ENCODE measurements at regions not wholly inside any gene's neighbourhood (a gene's known extent, or its start where the extent isn't known, plus 50 kb on each side); places are given as distances from the start of the nearest gene placed in this dataset.
A peak's percentile ranks its signal among the peaks of the same experiment; 100 is the strongest.

DNA sequence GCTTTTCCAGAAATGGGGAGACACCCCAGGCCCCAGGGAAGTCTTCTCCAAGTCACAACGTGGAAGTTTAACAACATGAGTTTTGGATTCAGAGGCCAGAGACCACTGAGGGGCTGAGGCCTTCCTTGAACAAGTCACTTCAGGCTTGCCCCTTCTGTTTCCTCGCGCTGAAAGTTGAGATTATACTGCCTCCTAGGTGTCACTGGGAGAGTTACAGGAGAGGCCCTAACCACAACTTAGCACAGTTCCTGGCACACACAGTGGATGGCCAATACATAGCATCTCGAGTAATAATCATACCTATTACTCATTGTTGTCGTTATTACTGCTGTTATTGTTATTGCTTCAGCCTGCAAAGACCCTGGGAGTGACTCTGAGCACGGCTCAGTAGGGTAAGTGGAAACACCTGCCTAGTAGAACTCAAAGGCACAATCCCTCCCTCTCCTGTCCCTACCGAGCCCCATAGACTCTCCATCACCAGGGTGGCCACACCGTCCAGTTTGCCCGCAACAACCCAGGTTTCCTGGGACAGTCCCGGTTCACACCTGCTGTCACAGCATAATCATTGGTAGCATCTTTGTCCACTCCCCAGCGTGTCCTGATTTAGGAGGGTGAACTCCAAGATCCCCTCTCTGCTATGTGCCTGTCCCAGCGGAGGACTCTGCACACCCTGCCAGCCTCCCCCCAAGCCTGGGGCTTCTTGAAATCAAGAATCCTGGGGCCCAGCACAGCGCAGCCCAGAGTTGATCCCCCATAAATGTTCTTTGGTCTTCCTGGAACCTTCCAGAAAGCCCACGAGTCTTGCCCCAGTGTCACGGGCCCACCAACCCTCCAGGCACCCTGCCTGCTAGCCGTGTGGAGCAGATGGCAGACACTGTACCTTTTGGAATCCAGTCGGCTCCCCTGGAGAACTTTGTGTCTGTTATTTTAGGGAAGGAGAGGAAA is 85.0 kb downstream of the SYNE3 start:
- TF ChIP-seq, protein P1, sequence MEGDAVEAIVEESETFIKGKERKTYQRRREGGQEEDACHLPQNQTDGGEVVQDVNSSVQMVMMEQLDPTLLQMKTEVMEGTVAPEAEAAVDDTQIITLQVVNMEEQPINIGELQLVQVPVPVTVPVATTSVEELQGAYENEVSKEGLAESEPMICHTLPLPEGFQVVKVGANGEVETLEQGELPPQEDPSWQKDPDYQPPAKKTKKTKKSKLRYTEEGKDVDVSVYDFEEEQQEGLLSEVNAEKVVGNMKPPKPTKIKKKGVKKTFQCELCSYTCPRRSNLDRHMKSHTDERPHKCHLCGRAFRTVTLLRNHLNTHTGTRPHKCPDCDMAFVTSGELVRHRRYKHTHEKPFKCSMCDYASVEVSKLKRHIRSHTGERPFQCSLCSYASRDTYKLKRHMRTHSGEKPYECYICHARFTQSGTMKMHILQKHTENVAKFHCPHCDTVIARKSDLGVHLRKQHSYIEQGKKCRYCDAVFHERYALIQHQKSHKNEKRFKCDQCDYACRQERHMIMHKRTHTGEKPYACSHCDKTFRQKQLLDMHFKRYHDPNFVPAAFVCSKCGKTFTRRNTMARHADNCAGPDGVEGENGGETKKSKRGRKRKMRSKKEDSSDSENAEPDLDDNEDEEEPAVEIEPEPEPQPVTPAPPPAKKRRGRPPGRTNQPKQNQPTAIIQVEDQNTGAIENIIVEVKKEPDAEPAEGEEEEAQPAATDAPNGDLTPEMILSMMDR (IDR thresholded peaks at IDR 0.05 in 4 of 5, conservative IDR thresholded peaks at IDR 0.05 in 1 of 5): peak in 2 of 5 experiments; percentile 36 to 41
- TF ChIP-seq POLR2A (IDR thresholded peaks at IDR 0.05): no peak
